ENCODE measurements at regions not wholly inside any gene's neighbourhood (a gene's known extent, or its start where the extent isn't known, plus 50 kb on each side); places are given as distances from the start of the nearest gene placed in this dataset.

DNA sequence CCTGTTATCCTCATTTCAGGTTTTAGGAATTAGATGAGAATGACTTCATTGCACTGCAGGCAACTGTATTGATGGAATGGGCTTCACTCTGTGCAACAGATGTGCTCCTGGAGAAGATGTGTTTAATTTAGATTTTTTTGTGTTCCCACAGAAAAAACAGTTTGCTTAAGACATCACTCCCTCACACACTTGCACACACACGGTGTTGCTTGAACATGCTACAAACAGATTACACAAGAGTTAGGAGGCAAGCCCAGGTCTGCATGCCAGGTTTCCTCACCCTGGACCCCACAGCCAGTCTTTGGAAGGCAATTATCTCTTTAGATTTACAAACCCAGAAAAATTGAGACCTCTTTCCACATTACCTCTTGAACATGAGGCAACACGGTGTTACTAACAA is 93.7 kb upstream of the KLHL29 start:
- TF ChIP-seq POLR2A (IDR thresholded peaks at IDR 0.05) (no peak), EP300 (IDR thresholded peaks at IDR 0.05) (no peak)
